ENCODE measurements at regions not wholly inside any gene's neighbourhood (a gene's known extent, or its start where the extent isn't known, plus 50 kb on each side); places are given as distances from the start of the nearest gene placed in this dataset.

DNA sequence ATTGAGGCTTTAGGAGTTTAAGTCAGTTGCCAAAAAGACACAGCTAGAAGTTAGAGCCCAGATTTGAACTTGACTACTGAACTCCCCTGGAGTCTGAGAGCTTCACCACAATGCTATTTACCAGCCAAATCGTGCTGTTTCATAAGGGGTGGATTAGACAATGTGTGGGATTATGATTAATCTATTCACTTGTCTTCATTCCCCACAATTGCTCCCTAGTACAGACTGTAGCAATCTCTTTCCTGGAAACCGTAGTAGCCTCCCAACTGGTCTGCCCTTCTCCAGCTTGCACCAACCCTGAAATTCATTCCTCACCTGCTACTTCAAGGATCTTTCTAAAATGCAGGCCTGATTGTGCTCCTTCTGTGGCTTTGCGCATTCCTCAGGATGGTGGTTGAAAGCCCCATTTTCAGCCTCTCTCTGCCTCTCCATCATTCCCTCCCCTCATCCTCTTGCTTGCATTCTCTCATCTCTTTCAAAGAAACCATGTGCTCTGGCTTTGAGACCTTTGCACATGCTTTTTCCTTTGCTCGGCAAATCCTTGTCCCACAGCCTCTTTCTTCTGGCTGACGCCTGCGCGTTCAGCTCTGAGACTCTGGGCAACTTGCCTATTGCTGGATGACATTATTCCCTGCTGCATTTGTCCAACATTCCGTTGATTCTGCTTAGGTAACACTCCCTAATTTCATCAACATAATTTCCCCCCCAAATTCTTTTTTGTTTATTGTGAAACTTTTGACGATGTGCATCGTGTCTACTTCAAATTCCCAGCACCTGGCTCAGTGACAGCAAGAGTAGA, 145.1 kb downstream of the ADRA2A start:
- H3K27ac ChIP-seq (ENCODE audit: insufficient read depth, low read length) = no peak overlapping the region
- POLR2A ChIA-PET (ENCODE audit: unreplicated experiment) = no interaction called here

More for the DNA sequence above, 145.1 kb downstream of the ADRA2A start:
- no peak overlapping the region for H2BK5ac ChIP-seq (ENCODE audit: low read depth, low read length, poor library complexity, severe bottlenecking)
- no peaks in the 10 kb centered on the region for H3K79me1 ChIP-seq (ENCODE audit: low read depth in 1 of 2, low read length in 2 of 2)
- H2BK120ac ChIP-seq (ENCODE audit: low read depth, low read length) = no peak overlapping the region
- no peak overlapping the region for H2BK15ac ChIP-seq (ENCODE audit: low read depth, low read length)
- H2AK5ac ChIP-seq (ENCODE audit: low read depth, low read length) = no peak overlapping the region
- no peak overlapping the region for H3K56ac ChIP-seq (ENCODE audit: extremely low read depth, insufficient read depth, low read length)
- H3K4me3 ChIP-seq (ENCODE audit: insufficient read depth, low read depth, low read length) = no peak overlapping the region
- intact Hi-C loops (cut with micrococcal nuclease) = no loop called here
- H3K4me1 ChIP-seq (ENCODE audit: control insufficient read depth, insufficient read depth, low read length) = no peaks in the 10 kb centered on the region
- no peak overlapping the region for H2AFZ ChIP-seq (replicated peaks; ENCODE audit: low read length, poor library complexity)
- dilution Hi-C loops (cut with HindIII; ENCODE audit: low sequenced_read_pairs, unreplicated experiment) = no loop called here
- H3K23ac ChIP-seq (ENCODE audit: low read depth, low read length) = no peak overlapping the region
- BruUV-seq (replicated peaks) = no TSS peak
- H3K4ac ChIP-seq (ENCODE audit: low read depth, low read length) = no peak overlapping the region
- H3K14ac ChIP-seq (replicated peaks; ENCODE audit: low read depth, low read length) = no peak overlapping the region
- H3K27me3 ChIP-seq (ENCODE audit: control insufficient read depth, insufficient read depth, low read length) = no peaks in the 10 kb centered on the region
- DNase-seq (no peak), ATAC-seq (ENCODE audit: low read depth) (no peak)
- H4K91ac ChIP-seq (ENCODE audit: insufficient read depth, low read depth, low read length) = no peak overlapping the region
- H2BK20ac ChIP-seq (ENCODE audit: low read depth, low read length) = no peak overlapping the region
- WGBS, 2 experiments (ENCODE audit: extremely low coverage in 2 of 2, insufficient read length in 1 of 2) = 67% methylated on average over 6 of the region's 10 CpGs; no CpG with 5 or more reads in 1 of the 2 experiments
- no peaks in the 10 kb centered on the region for H3K36me3 ChIP-seq (ENCODE audit: control insufficient read depth, insufficient read depth, low read length)
- H4K20me1 ChIP-seq (ENCODE audit: insufficient read depth, low read length) = no peaks in the 10 kb centered on the region
- no peak overlapping the region for H3K18ac ChIP-seq (ENCODE audit: low read depth, low read length)
- H4K5ac ChIP-seq (ENCODE audit: low read depth, low read length) = no peak overlapping the region
- CTCF ChIA-PET = no interaction called here
- H3K4me2 ChIP-seq (ENCODE audit: low read depth, low read length) = no peak overlapping the region
- peaks cover 14% of the 10 kb centered on the region for H3K9me3 ChIP-seq (ENCODE audit: control insufficient read depth, insufficient read depth, low read length)
- no peak overlapping the region for H2AK9ac ChIP-seq (replicated peaks; ENCODE audit: low read depth, low read length, poor library complexity)
- no peak overlapping the region for H3K9ac ChIP-seq (ENCODE audit: low read depth, low read length)
- no peak for TF ChIP-seq NFE2L2 (IDR thresholded peaks at IDR 0.05; ENCODE audit: low read depth, low read length)
- TF ChIP-seq FOS (IDR thresholded peaks at IDR 0.05; ENCODE audit: low read depth, low read length) = no peak
- no peak for TF ChIP-seq CEBPB (IDR thresholded peaks at IDR 0.05; ENCODE audit: low read depth, low read length)
- TF ChIP-seq SMC3 (IDR thresholded peaks at IDR 0.05; ENCODE audit: low read depth, low read length) = no peak
- TF ChIP-seq RAD21 (IDR thresholded peaks at IDR 0.05; ENCODE audit: low read length) = no peak
- no peak for TF ChIP-seq MAFK (IDR thresholded peaks at IDR 0.05; ENCODE audit: low read depth, low read length)
- TF ChIP-seq, protein P1, sequence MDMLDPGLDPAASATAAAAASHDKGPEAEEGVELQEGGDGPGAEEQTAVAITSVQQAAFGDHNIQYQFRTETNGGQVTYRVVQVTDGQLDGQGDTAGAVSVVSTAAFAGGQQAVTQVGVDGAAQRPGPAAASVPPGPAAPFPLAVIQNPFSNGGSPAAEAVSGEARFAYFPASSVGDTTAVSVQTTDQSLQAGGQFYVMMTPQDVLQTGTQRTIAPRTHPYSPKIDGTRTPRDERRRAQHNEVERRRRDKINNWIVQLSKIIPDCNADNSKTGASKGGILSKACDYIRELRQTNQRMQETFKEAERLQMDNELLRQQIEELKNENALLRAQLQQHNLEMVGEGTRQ (IDR thresholded peaks at IDR 0.05; ENCODE audit: low read depth, low read length) = no peak
- TF ChIP-seq, protein P2, sequence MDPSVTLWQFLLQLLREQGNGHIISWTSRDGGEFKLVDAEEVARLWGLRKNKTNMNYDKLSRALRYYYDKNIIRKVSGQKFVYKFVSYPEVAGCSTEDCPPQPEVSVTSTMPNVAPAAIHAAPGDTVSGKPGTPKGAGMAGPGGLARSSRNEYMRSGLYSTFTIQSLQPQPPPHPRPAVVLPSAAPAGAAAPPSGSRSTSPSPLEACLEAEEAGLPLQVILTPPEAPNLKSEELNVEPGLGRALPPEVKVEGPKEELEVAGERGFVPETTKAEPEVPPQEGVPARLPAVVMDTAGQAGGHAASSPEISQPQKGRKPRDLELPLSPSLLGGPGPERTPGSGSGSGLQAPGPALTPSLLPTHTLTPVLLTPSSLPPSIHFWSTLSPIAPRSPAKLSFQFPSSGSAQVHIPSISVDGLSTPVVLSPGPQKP (IDR thresholded peaks at IDR 0.05; ENCODE audit: borderline replicate concordance, low read depth, low read length) = no peak
- no peak for TF ChIP-seq BHLHE40 (IDR thresholded peaks at IDR 0.05; ENCODE audit: low read depth, low read length)
- TF ChIP-seq MXI1 (IDR thresholded peaks at IDR 0.05; ENCODE audit: borderline replicate concordance, low read depth, low read length) = no peak
- TF ChIP-seq, protein P3, sequence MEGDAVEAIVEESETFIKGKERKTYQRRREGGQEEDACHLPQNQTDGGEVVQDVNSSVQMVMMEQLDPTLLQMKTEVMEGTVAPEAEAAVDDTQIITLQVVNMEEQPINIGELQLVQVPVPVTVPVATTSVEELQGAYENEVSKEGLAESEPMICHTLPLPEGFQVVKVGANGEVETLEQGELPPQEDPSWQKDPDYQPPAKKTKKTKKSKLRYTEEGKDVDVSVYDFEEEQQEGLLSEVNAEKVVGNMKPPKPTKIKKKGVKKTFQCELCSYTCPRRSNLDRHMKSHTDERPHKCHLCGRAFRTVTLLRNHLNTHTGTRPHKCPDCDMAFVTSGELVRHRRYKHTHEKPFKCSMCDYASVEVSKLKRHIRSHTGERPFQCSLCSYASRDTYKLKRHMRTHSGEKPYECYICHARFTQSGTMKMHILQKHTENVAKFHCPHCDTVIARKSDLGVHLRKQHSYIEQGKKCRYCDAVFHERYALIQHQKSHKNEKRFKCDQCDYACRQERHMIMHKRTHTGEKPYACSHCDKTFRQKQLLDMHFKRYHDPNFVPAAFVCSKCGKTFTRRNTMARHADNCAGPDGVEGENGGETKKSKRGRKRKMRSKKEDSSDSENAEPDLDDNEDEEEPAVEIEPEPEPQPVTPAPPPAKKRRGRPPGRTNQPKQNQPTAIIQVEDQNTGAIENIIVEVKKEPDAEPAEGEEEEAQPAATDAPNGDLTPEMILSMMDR (conservative IDR thresholded peaks at IDR 0.05; ENCODE audit: low read depth, low read length) = no peak
- TF ChIP-seq MAZ (IDR thresholded peaks at IDR 0.05; ENCODE audit: borderline replicate concordance, low read depth, low read length) = no peak
- no peaks in the 10 kb centered on the region for H3K9me1 ChIP-seq (ENCODE audit: insufficient read depth, low read length)
- H4K8ac ChIP-seq (ENCODE audit: low read depth in 2 of 2, low read length in 2 of 2) = no peak overlapping the region
- in situ Hi-C loops (cut with MboI; ENCODE audit: low sequenced_read_pairs) = no loop called here
